Glutamatergic neuron (in vitro differentiated cells): ENCODE measurements at regions not wholly inside any gene's neighbourhood (a gene's known extent, or its start where the extent isn't known, plus 50 kb on each side); places are given as distances from the start of the nearest gene placed in this dataset.

Experiments
- DNase-seq: peaks from one replicate; pipeline ENCODE4 v3.0.0; 2022
- H3K27ac Mint-ChIP-seq: one replicate; pipeline ENCODE4 v1.8.0; 2020; ENCODE audit warnings: mild to moderate bottlenecking, mixed read lengths, inconsistent platforms; ENCODE audit not compliant: unreplicated experiment
- H3K27me3 Mint-ChIP-seq: one replicate; pipeline ENCODE4 v1.8.0; 2020; ENCODE audit warnings: mild to moderate bottlenecking, moderate library complexity, mixed read lengths, inconsistent platforms; ENCODE audit not compliant: unreplicated experiment
- H3K36me3 Mint-ChIP-seq: one replicate; pipeline ENCODE4 v1.8.0; 2020; ENCODE audit warnings: mild to moderate bottlenecking, mixed read lengths, inconsistent platforms; ENCODE audit not compliant: unreplicated experiment
- H3K4me1 Mint-ChIP-seq: one replicate; pipeline ENCODE4 v1.8.0; 2020; ENCODE audit warnings: mild to moderate bottlenecking, low read depth, mixed read lengths, inconsistent platforms; ENCODE audit not compliant: unreplicated experiment
- H3K4me3 Mint-ChIP-seq: one replicate; pipeline ENCODE4 v1.8.0; 2020; ENCODE audit warnings: mild to moderate bottlenecking, mixed read lengths, inconsistent platforms; ENCODE audit not compliant: unreplicated experiment
- H3K9me3 Mint-ChIP-seq: one replicate; pipeline ENCODE4 v1.8.0; 2020; ENCODE audit warnings: mild to moderate bottlenecking, moderate library complexity, mixed read lengths, inconsistent platforms; ENCODE audit not compliant: unreplicated experiment
- CTCF ChIP-seq: fragments of 200-600 bp; sonication (generic); IDR thresholded peaks from one replicate; pipeline ENCODE4 v1.5.0; 2021; ENCODE audit not compliant: partially characterized antibody, unreplicated experiment

- H3K27me3 Mint-ChIP-seq = no peaks in the 10 kb centered on the region
- DNase-seq = no peak
- no peak for TF ChIP-seq CTCF
- no peak overlapping the region for H3K27ac Mint-ChIP-seq
- H3K4me3 Mint-ChIP-seq = no peak overlapping the region
- H3K9me3 Mint-ChIP-seq = no peaks in the 10 kb centered on the region
- H3K4me1 Mint-ChIP-seq = no peaks in the 10 kb centered on the region
- no peaks in the 10 kb centered on the region for H3K36me3 Mint-ChIP-seq
These were observed 173.9 kb downstream of the PRR20E start for GRCh38 chr13:57340878-57341277.

- no peak overlapping the region for H3K4me3 Mint-ChIP-seq
- TF ChIP-seq CTCF = no peak
- no peak for DNase-seq
- no peaks in the 10 kb centered on the region for H3K36me3 Mint-ChIP-seq
- H3K27ac Mint-ChIP-seq = no peak overlapping the region
- H3K27me3 Mint-ChIP-seq = no peaks in the 10 kb centered on the region
- peaks cover 1% of the 10 kb centered on the region for H3K9me3 Mint-ChIP-seq
- H3K4me1 Mint-ChIP-seq = no peaks in the 10 kb centered on the region
These were observed 178.5 kb downstream of the PRR20E start for GRCh38 chr13:57345526-57345925.

- no peak for TF ChIP-seq CTCF
- Mint-ChIP-seq H3K27me3 (no peaks in the 10 kb centered on the region), H3K36me3 (no peaks in the 10 kb centered on the region), H3K4me3 (no peak overlapping the region), H3K4me1 (no peaks in the 10 kb centered on the region), H3K9me3 (peaks cover 1% of the 10 kb centered on the region), H3K27ac (no peak overlapping the region)
- DNase-seq = no peak
These were observed 179.8 kb downstream of the PRR20E start for GRCh38 chr13:57346786-57347185.

GRCh38 chr13:57352114-57352513 lies 185.1 kb downstream of the PRR20E start:
- Mint-ChIP-seq H3K36me3 (no peaks in the 10 kb centered on the region), H3K4me1 (no peaks in the 10 kb centered on the region), H3K27ac (no peak overlapping the region), H3K27me3 (no peaks in the 10 kb centered on the region), H3K9me3 (peaks cover 1% of the 10 kb centered on the region), H3K4me3 (no peak overlapping the region)
- no peak for DNase-seq
- no peak for TF ChIP-seq CTCF

GRCh38 chr13:57353831-57354230 lies 186.8 kb downstream of the PRR20E start:
- DNase-seq = no peak
- TF ChIP-seq CTCF = no peak
- Mint-ChIP-seq H3K27me3 (no peaks in the 10 kb centered on the region), H3K4me3 (no peak overlapping the region), H3K4me1 (no peaks in the 10 kb centered on the region), H3K27ac (no peak overlapping the region), H3K9me3 (no peaks in the 10 kb centered on the region), H3K36me3 (no peaks in the 10 kb centered on the region)
